ENCODE measurements at regions not wholly inside any gene's neighbourhood (a gene's known extent, or its start where the extent isn't known, plus 50 kb on each side); places are given as distances from the start of the nearest gene placed in this dataset.

DNA sequence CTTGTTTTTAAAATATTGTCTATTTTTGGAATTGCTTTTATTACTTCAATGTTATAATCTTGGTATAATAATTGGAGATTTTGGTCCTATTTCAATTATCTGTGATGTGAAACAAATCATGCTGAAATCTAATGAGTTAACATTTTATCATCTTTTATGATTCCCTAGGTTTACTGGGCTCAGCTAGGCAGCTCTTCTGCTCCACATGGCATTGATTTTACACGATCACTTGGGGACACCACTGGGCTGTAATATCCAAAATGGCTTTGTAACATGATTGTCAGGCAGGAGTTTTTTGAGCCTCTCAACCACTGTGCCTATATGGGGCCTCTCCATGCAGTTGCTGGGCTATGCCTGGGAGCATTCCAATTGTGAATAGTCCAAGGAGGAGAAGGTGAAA is 163.3 kb downstream of the PYDC2 start:
- H3K27ac Mint-ChIP-seq, result no peak overlapping the region
- no peaks in the 10 kb centered on the region for H3K4me1 Mint-ChIP-seq
- peaks cover 0 to 4% (median 2%) of the 10 kb centered on the region in 7 donors for H3K9me3 Mint-ChIP-seq
- WGBS (ENCODE audit: insufficient coverage), result 100% methylated on average over 1 of the region's 1 CpG
- no peak overlapping the region for H3K4me2 ChIP-seq (replicated peaks; ENCODE audit: extremely low read depth, low read length, poor library complexity, severe bottlenecking)
- H3K9ac ChIP-seq (ENCODE audit: insufficient read depth, low read length, poor library complexity, severe bottlenecking), result no peak overlapping the region
- H4K20me1 ChIP-seq (ENCODE audit: insufficient read depth, low read length), result no peaks in the 10 kb centered on the region
- H3K4me1 ChIP-seq (ENCODE audit: control insufficient read depth in 1 of 2, insufficient read depth in 2 of 2, low read length in 2 of 2), result no peaks in the 10 kb centered on the region
- H2AFZ ChIP-seq (ENCODE audit: insufficient read depth, low read depth, low read length, poor library complexity, severe bottlenecking), result no peak overlapping the region
- TF ChIP-seq, protein P1, sequence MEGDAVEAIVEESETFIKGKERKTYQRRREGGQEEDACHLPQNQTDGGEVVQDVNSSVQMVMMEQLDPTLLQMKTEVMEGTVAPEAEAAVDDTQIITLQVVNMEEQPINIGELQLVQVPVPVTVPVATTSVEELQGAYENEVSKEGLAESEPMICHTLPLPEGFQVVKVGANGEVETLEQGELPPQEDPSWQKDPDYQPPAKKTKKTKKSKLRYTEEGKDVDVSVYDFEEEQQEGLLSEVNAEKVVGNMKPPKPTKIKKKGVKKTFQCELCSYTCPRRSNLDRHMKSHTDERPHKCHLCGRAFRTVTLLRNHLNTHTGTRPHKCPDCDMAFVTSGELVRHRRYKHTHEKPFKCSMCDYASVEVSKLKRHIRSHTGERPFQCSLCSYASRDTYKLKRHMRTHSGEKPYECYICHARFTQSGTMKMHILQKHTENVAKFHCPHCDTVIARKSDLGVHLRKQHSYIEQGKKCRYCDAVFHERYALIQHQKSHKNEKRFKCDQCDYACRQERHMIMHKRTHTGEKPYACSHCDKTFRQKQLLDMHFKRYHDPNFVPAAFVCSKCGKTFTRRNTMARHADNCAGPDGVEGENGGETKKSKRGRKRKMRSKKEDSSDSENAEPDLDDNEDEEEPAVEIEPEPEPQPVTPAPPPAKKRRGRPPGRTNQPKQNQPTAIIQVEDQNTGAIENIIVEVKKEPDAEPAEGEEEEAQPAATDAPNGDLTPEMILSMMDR (IDR thresholded peaks at IDR 0.05), result no peak
- no peaks in the 10 kb centered on the region for H3K9me3 ChIP-seq (replicated peaks in 1 of 2; ENCODE audit: control insufficient read depth in 1 of 2, insufficient read depth in 1 of 2, low read length in 2 of 2)
- no peaks in the 10 kb centered on the region for H3K27me3 ChIP-seq (ENCODE audit: control insufficient read depth in 2 of 2, insufficient read depth in 2 of 2, low read length in 2 of 2)
- intact Hi-C loops (cut with micrococcal nuclease), result no loop called here
- H3K79me2 ChIP-seq (ENCODE audit: insufficient read depth, low read length), result no peaks in the 10 kb centered on the region
- no peaks in the 10 kb centered on the region for H3K36me3 ChIP-seq (replicated peaks in 1 of 2; ENCODE audit: control insufficient read depth in 1 of 2, insufficient read depth in 2 of 2, low read length in 2 of 2)
- H3K27ac ChIP-seq (ENCODE audit: low read depth in 1 of 2, low read length in 2 of 2), result no peak overlapping the region
- DNase-seq, result no peak
- peaks cover 0 to 10% (median 0%) of the 10 kb centered on the region in 3 donors for H3K27me3 Mint-ChIP-seq (ENCODE audit: low read depth in 3 of 3)
- no peak overlapping the region for H3K4me3 Mint-ChIP-seq
- H3K4me3 ChIP-seq (replicated peaks in 1 of 3; ENCODE audit: low read depth in 2 of 3, low read length in 3 of 3), result no peak overlapping the region
- no peaks in the 10 kb centered on the region for H3K36me3 Mint-ChIP-seq

DNA sequence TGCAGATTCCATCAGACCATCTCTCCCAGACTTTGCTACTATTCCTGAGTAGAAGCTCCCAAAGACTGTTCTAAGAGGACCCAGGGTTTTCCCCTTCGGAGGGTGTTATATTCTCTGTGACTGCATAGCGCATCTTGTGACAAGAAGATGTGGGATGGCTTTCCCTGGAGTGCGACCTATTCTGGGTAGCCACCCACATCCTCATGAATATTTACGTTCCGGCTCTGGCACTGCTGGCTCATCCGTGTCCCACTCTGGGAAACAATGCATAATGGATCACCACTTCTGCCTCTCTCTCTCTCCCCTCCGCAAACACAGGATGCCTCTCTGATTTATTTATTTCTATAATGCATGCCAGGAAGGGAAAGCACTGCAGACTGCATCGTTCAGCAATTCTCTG is 166.1 kb downstream of the PYDC2 start:
- Histone ChIP-seq H3K9me3 (replicated peaks in 1 of 2; ENCODE audit: control insufficient read depth in 1 of 2, insufficient read depth in 1 of 2, low read length in 2 of 2) (no peaks in the 10 kb centered on the region), H3K27me3 (ENCODE audit: control insufficient read depth in 2 of 2, insufficient read depth in 2 of 2, low read length in 2 of 2) (no peaks in the 10 kb centered on the region), H3K4me1 (ENCODE audit: control insufficient read depth in 1 of 2, insufficient read depth in 2 of 2, low read length in 2 of 2) (no peaks in the 10 kb centered on the region), H3K9ac (ENCODE audit: insufficient read depth, low read length, poor library complexity, severe bottlenecking) (no peak overlapping the region), H3K79me2 (ENCODE audit: insufficient read depth, low read length) (no peaks in the 10 kb centered on the region), H3K27ac (ENCODE audit: low read depth in 1 of 2, low read length in 2 of 2) (no peak overlapping the region), H3K36me3 (replicated peaks in 1 of 2; ENCODE audit: control insufficient read depth in 1 of 2, insufficient read depth in 2 of 2, low read length in 2 of 2) (no peaks in the 10 kb centered on the region), H4K20me1 (ENCODE audit: insufficient read depth, low read length) (no peaks in the 10 kb centered on the region), H3K4me2 (replicated peaks; ENCODE audit: extremely low read depth, low read length, poor library complexity, severe bottlenecking) (no peak overlapping the region), H3K4me3 (replicated peaks in 1 of 3; ENCODE audit: low read depth in 2 of 3, low read length in 3 of 3) (no peak overlapping the region), H2AFZ (ENCODE audit: insufficient read depth, low read depth, low read length, poor library complexity, severe bottlenecking) (no peak overlapping the region)
- intact Hi-C loops (cut with micrococcal nuclease), result no loop called here
- H3K4me3 Mint-ChIP-seq, result no peak overlapping the region
- H3K27ac Mint-ChIP-seq, result no peak overlapping the region
- no peak for DNase-seq
- H3K36me3 Mint-ChIP-seq, result no peaks in the 10 kb centered on the region
- peaks cover 0 to 11% (median 0%) of the 10 kb centered on the region in 3 donors for H3K27me3 Mint-ChIP-seq (ENCODE audit: low read depth in 3 of 3)
- TF ChIP-seq, protein P1 (IDR thresholded peaks at IDR 0.05), result no peak
- peaks cover 11% of the 10 kb centered on the region for H3K4me1 Mint-ChIP-seq
- 40% methylated on average over 2 of the region's 8 CpGs for WGBS (ENCODE audit: insufficient coverage)
- H3K9me3 Mint-ChIP-seq, result peaks cover 0 to 6% (median 0%) of the 10 kb centered on the region in 7 donors

Measured in CD14-positive monocyte (primary cell).